Muscle layer of duodenum (tissue), 2 donors: ENCODE measurements at regions not wholly inside any gene's neighbourhood (a gene's known extent, or its start where the extent isn't known, plus 50 kb on each side); places are given as distances from the start of the nearest gene placed in this dataset.

Experiments used
- H3K27ac ChIP-seq: one replicate; pipeline ENCODE4 v1.7.0; 2013; ENCODE audit warnings: mild to moderate bottlenecking, low read length
- H3K27me3 ChIP-seq: one replicate; pipeline ENCODE4 v1.7.0; 2013; ENCODE audit warnings: low read depth, mild to moderate bottlenecking, control low read depth, low read length
- H3K36me3 ChIP-seq, 2 donors: one replicate each; pipeline ENCODE4 v1.7.0; 2013; ENCODE audit warnings: low read length in 2 of 2, control low read depth in 1 of 2, mild to moderate bottlenecking in 1 of 2; ENCODE audit not compliant: insufficient read depth in 2 of 2, control insufficient read depth in 1 of 2
- H3K4me1 ChIP-seq, 2 donors: one replicate each; pipeline ENCODE4 v1.7.0; 2013; ENCODE audit warnings: low read length in 2 of 2, mild to moderate bottlenecking in 2 of 2, control low read depth in 1 of 2, moderate library complexity in 1 of 2; ENCODE audit not compliant: insufficient read depth in 2 of 2, control insufficient read depth in 1 of 2
- H3K4me3 ChIP-seq, 2 donors: one replicate each; pipeline ENCODE4 v1.7.0; 2013; ENCODE audit warnings: low read length in 2 of 2, low read depth in 1 of 2, mild to moderate bottlenecking in 1 of 2
- H3K9me3 ChIP-seq, 2 donors: one replicate each; pipeline ENCODE4 v1.7.0; 2013; ENCODE audit warnings: low read length in 2 of 2, control low read depth in 1 of 2, mild to moderate bottlenecking in 1 of 2; ENCODE audit not compliant: control insufficient read depth in 1 of 2
- donor health status: healthy.

DNA sequence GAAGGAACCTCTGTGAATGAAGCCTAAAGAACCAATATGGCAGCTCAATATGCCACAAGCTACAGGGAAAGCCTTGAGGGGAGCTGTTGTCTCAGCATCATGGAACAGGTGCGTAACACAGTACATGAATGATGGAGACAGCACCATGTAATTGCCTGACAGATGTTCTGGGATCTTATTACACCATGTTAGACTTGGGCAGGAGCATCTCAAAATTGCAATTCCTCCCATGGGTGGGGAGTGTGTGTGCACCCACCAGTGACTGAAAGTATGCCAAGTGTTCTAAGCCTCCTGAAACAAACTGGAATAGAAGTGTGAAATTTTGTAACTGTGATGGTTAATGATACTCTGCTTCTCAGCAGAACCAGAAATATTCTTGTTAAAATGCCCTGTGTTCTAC lies 151.0 kb upstream of the SRRM4 start:
- no peak overlapping the region for H3K4me3 ChIP-seq
- H3K36me3 ChIP-seq = no peaks in the 10 kb centered on the region
- no peaks in the 10 kb centered on the region for H3K27me3 ChIP-seq
- H3K9me3 ChIP-seq = peaks cover 0 to 6% of the 10 kb centered on the region in 2 donors
- no peak overlapping the region for H3K27ac ChIP-seq
- H3K4me1 ChIP-seq = no peaks in the 10 kb centered on the region

DNA sequence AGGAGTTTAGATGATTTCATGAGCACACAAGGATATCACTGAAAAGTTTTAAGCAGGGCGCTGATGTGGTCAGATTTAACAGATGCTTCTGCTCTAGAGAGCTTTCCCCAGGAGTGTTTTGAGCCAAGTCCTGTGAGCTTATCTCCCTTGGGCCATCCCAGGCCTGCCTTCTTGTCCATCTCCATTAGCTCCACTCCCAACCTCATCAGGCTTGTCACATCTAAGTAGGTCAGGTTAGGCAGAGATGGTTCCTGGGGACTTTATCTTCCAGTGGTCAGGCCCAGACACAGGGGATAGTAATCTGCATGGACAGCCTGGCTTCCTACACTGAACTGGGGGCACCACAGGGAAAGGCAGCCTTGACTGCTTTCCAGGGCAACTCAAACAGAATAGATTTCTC lies 145.4 kb upstream of the SRRM4 start:
- no peaks in the 10 kb centered on the region for H3K27me3 ChIP-seq
- H3K4me1 ChIP-seq = no peaks in the 10 kb centered on the region
- H3K36me3 ChIP-seq = no peaks in the 10 kb centered on the region
- H3K9me3 ChIP-seq = peaks cover 0 to 2% of the 10 kb centered on the region in 2 donors
- no peak overlapping the region for H3K27ac ChIP-seq
- H3K4me3 ChIP-seq = no peak overlapping the region

DNA sequence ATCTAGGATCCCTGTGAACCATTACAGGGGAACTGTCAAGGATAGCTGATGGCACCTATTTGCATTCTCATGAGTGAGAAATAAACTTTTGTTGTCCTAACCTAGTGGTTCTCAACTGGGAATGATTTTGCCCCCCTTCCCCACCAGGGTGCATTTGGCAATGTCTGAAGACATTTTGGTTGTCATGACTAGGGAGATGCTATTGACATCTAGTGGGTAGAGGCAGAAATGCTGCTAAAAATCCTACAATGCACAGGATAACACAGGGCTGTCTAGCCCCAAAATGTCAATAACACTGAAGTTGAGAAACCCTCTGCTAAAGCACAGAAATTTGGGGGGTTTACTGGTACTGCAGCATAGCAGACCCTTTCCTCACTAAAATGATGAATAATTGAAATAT lies 140.9 kb upstream of the SRRM4 start:
- H3K27me3 ChIP-seq = no peaks in the 10 kb centered on the region
- H3K9me3 ChIP-seq = peaks cover 0 to 2% of the 10 kb centered on the region in 2 donors
- no peak overlapping the region for H3K4me3 ChIP-seq
- H3K36me3 ChIP-seq = no peaks in the 10 kb centered on the region
- H3K27ac ChIP-seq = no peak overlapping the region
- H3K4me1 ChIP-seq = no peaks in the 10 kb centered on the region

- Histone ChIP-seq H3K36me3 (no peaks in the 10 kb centered on the region), H3K4me1 (no peaks in the 10 kb centered on the region), H3K27me3 (no peaks in the 10 kb centered on the region), H3K9me3 (peaks cover 0 to 2% of the 10 kb centered on the region in 2 donors), H3K27ac (no peak overlapping the region), H3K4me3 (no peak overlapping the region)
Measured at GRCh38 chr12:118840878-118841277, 140.5 kb upstream of the SRRM4 start.

GRCh38 chr12:118841588-118841987 lies 139.8 kb upstream of the SRRM4 start:
- Histone ChIP-seq H3K4me1 (no peaks in the 10 kb centered on the region), H3K27me3 (no peaks in the 10 kb centered on the region), H3K27ac (no peak overlapping the region), H3K4me3 (no peak overlapping the region), H3K36me3 (no peaks in the 10 kb centered on the region), H3K9me3 (no peaks in the 10 kb centered on the region)

- H3K4me3 ChIP-seq = no peak overlapping the region
- no peaks in the 10 kb centered on the region for H3K4me1 ChIP-seq
- H3K27ac ChIP-seq = no peak overlapping the region
- no peaks in the 10 kb centered on the region for H3K36me3 ChIP-seq
- no peaks in the 10 kb centered on the region for H3K27me3 ChIP-seq
- H3K9me3 ChIP-seq = no peaks in the 10 kb centered on the region
Measured at GRCh38 chr12:118842866-118843265, 138.5 kb upstream of the SRRM4 start.

GRCh38 chr12:118846416-118846815 lies 134.9 kb upstream of the SRRM4 start:
- Histone ChIP-seq H3K27ac (no peak overlapping the region), H3K27me3 (no peaks in the 10 kb centered on the region), H3K4me1 (no peaks in the 10 kb centered on the region), H3K4me3 (no peak overlapping the region), H3K36me3 (no peaks in the 10 kb centered on the region), H3K9me3 (peaks cover 0 to 2% of the 10 kb centered on the region in 2 donors)

- Histone ChIP-seq H3K9me3 (peaks cover 0 to 2% of the 10 kb centered on the region in 2 donors), H3K36me3 (no peaks in the 10 kb centered on the region), H3K4me3 (no peak overlapping the region), H3K27me3 (no peaks in the 10 kb centered on the region), H3K4me1 (no peaks in the 10 kb centered on the region), H3K27ac (no peak overlapping the region)
Measured at GRCh38 chr12:118850244-118850825, 131.0 kb upstream of the SRRM4 start.

DNA sequence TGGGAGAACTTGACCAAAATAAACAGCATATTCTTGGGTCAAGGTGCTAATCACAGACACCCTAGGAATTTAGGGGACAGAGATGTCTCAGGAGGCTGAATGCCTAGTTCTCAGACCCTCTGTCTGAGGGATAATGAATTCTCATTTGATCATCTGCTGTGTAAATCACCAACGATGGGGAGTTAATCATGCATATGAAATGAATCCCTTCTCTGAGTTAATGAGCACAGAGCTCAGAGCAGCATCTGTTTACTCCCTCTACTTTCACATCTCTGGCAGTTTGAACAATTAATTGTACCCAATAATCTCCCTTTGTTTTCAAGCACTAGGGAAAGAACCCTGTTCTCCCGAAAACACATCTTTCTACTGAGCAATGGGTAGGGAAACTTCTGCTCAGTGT lies 129.4 kb upstream of the SRRM4 start:
- Histone ChIP-seq H3K36me3 (no peaks in the 10 kb centered on the region), H3K4me3 (no peak overlapping the region), H3K4me1 (no peaks in the 10 kb centered on the region), H3K27me3 (no peaks in the 10 kb centered on the region), H3K27ac (no peak overlapping the region), H3K9me3 (peaks cover 0 to 2% of the 10 kb centered on the region in 2 donors)

DNA sequence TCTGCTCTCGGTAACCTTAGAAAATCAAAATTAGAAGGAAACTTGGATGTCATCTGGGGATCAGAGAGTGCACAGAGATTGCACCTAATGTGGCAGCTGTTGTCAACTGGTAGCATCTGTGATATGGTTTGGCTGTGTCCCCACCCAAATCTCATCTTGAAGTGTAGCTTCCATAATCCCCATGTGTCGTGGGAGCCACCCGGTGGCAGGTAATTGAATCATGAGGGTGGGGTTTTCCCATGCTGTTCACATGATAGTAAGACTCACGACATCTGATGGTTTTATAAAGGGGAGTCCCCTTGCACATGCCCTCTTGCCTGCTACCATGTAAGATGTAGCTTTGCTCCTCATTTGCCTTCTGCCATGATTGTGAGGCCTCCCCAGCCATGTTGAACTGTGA lies 127.7 kb upstream of the SRRM4 start:
- Histone ChIP-seq H3K4me1 (no peaks in the 10 kb centered on the region), H3K27ac (no peak overlapping the region), H3K36me3 (no peaks in the 10 kb centered on the region), H3K4me3 (no peak overlapping the region), H3K27me3 (no peaks in the 10 kb centered on the region), H3K9me3 (peaks cover 0 to 2% of the 10 kb centered on the region in 2 donors)

GRCh38 chr12:118855858-118856257 lies 125.5 kb upstream of the SRRM4 start:
- Histone ChIP-seq H3K36me3 (no peaks in the 10 kb centered on the region), H3K4me1 (no peaks in the 10 kb centered on the region), H3K4me3 (no peak overlapping the region), H3K27ac (no peak overlapping the region), H3K27me3 (no peaks in the 10 kb centered on the region), H3K9me3 (no peaks in the 10 kb centered on the region)

DNA sequence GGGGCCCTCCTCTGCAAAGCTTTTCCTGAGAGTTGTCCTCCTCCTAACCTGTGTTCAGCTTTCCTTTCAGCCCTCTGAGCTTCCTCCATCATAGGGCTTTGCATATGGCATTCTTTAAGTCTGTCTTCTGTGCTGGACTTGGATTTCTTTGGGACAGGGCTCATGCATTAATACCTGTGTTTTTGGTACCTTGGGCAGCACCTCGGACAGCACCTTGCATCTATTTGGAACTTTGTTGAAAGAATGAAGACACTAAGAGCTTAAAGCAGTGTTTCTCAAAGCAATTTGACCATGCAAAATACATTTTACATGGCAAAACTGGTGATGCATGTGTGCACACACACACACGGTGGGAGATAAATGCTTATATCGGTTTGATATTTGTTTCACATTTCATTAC lies 115.0 kb upstream of the SRRM4 start:
- Histone ChIP-seq H3K36me3 (no peaks in the 10 kb centered on the region), H3K27me3 (no peaks in the 10 kb centered on the region), H3K27ac (no peak overlapping the region), H3K9me3 (no peaks in the 10 kb centered on the region), H3K4me1 (no peaks in the 10 kb centered on the region), H3K4me3 (no peak overlapping the region)
